Right cardiac atrium (tissue), 5 donors: ENCODE measurements at regions not wholly inside any gene's neighbourhood (a gene's known extent, or its start where the extent isn't known, plus 50 kb on each side); places are given as distances from the start of the nearest gene placed in this dataset.

Experiments
- ATAC-seq, 2 donors: fragments of 200-7000 bp; cut with Tn5 transposase; one replicate each; pipeline versions ENCODE4 v1.8.0 to v1.9.1; 2020; ENCODE audit warnings: moderate library complexity in 2 of 2, mild to moderate bottlenecking in 1 of 2
- DNase-seq, 3 donors: peaks; one replicate each; pipeline ENCODE4 v3.0.0-alpha.2; 2020
- H3K27ac ChIP-seq: one replicate; pipeline ENCODE4 v1.5.1; 2013; ENCODE audit warnings: mild to moderate bottlenecking, low read length, control low read depth, moderate library complexity
- H3K27me3 ChIP-seq: one replicate; pipeline ENCODE4 v1.6.1; 2013; ENCODE audit not compliant: control insufficient read depth, insufficient read depth
- H3K4me1 ChIP-seq: one replicate; pipeline ENCODE4 v1.6.1; 2013; ENCODE audit warnings: low read length; ENCODE audit not compliant: control insufficient read depth, insufficient read depth
- H3K4me3 ChIP-seq: one replicate; pipeline ENCODE4 v1.5.1; 2013; ENCODE audit warnings: low read length, control low read depth
- H3K9me3 ChIP-seq: one replicate; pipeline ENCODE4 v1.6.1; 2013; ENCODE audit warnings: low read length; ENCODE audit not compliant: control insufficient read depth
- whole genome bisulfite sequencing: extraction: QIAGEN DNeasy Blood & Tissue Kit; methylation state at CpG from one replicate; pipeline ENCODE4 v1.1.7; 2013; 5-methylcytosine and 5-hydroxymethylcytosine counted together
- intact Hi-C, 4 donors: fragments of 100-400 bp; cut with DNase I; formaldehyde crosslinking; loops; one replicate each; pipeline versions ENCODE4 v1.11.0 to v1.14.0; 2022 to 2023
- donor health status: healthy with polysubstance abuse.
- donor health status: DM: no; HTN: yes; CAD: no.
- donor health status: DM: no; HTN: no; CAD: no.
- donor health status: DM: no; HTN: yes; CAD: no; lungs with severe emphysema.
- donor health status: DM: yes; HTN: yes; CAD: no.

GRCh38 chrX:117215683-117216082 is 752.9 kb upstream of the CT83 start:
- ATAC-seq = no peak
- intact Hi-C loops = no loop called here
- H3K27ac ChIP-seq = no peak overlapping the region
- no peaks in the 10 kb centered on the region for H3K9me3 ChIP-seq
- WGBS = 83% methylated on average over 1 of the region's 1 CpG
- H3K4me3 ChIP-seq = no peak overlapping the region
- H3K4me1 ChIP-seq = no peaks in the 10 kb centered on the region
- DNase-seq = no peak
- no peaks in the 10 kb centered on the region for H3K27me3 ChIP-seq

GRCh38 chrX:117196481-117196880 is 733.7 kb upstream of the CT83 start:
- no peak for DNase-seq
- H3K4me3 ChIP-seq = no peak overlapping the region
- WGBS = 33% methylated on average over 3 of the region's 3 CpGs
- no peaks in the 10 kb centered on the region for H3K27me3 ChIP-seq
- ATAC-seq = no peak
- intact Hi-C loops = no loop called here
- no peak overlapping the region for H3K27ac ChIP-seq
- H3K4me1 ChIP-seq = no peaks in the 10 kb centered on the region
- no peaks in the 10 kb centered on the region for H3K9me3 ChIP-seq

GRCh38 chrX:117147249-117147648 is 684.5 kb upstream of the CT83 start:
- intact Hi-C loops = no loop called here
- Histone ChIP-seq H3K4me1 (no peaks in the 10 kb centered on the region), H3K4me3 (no peak overlapping the region), H3K9me3 (no peaks in the 10 kb centered on the region), H3K27ac (no peak overlapping the region), H3K27me3 (no peaks in the 10 kb centered on the region)
- ATAC-seq = no peak
- DNase-seq = no peak

- intact Hi-C loops = no loop called here
- DNase-seq = no peak
- no peaks in the 10 kb centered on the region for H3K9me3 ChIP-seq
- no peak for ATAC-seq
- no peaks in the 10 kb centered on the region for H3K4me1 ChIP-seq
- WGBS = 95% methylated on average over 2 of the region's 2 CpGs
- no peak overlapping the region for H3K27ac ChIP-seq
- H3K4me3 ChIP-seq = no peak overlapping the region
- H3K27me3 ChIP-seq = no peaks in the 10 kb centered on the region
These were observed 675.3 kb upstream of the CT83 start for GRCh38 chrX:117138070-117138469.

GRCh38 chrX:117134983-117135382 is 672.2 kb upstream of the CT83 start:
- no peaks in the 10 kb centered on the region for H3K4me1 ChIP-seq
- 40% methylated on average over 2 of the region's 2 CpGs for WGBS
- DNase-seq = no peak
- no peaks in the 10 kb centered on the region for H3K9me3 ChIP-seq
- intact Hi-C loops = no loop called here
- ATAC-seq = no peak
- no peaks in the 10 kb centered on the region for H3K27me3 ChIP-seq
- H3K27ac ChIP-seq = no peak overlapping the region
- no peak overlapping the region for H3K4me3 ChIP-seq

- H3K9me3 ChIP-seq = no peaks in the 10 kb centered on the region
- DNase-seq (no peak), ATAC-seq (no peak)
- H3K4me1 ChIP-seq = no peaks in the 10 kb centered on the region
- H3K4me3 ChIP-seq = no peak overlapping the region
- intact Hi-C loops = no loop called here
- H3K27ac ChIP-seq = no peak overlapping the region
- WGBS = 72% methylated on average over 2 of the region's 2 CpGs
- no peaks in the 10 kb centered on the region for H3K27me3 ChIP-seq
These were observed 657.9 kb upstream of the CT83 start for GRCh38 chrX:117120700-117121099.

GRCh38 chrX:117096528-117096927 is 633.8 kb upstream of the CT83 start:
- Histone ChIP-seq H3K4me1 (no peaks in the 10 kb centered on the region), H3K27ac (no peak overlapping the region), H3K9me3 (no peaks in the 10 kb centered on the region), H3K4me3 (no peak overlapping the region), H3K27me3 (no peaks in the 10 kb centered on the region)
- intact Hi-C loops = no loop called here
- DNase-seq (no peak), ATAC-seq (no peak)

- ATAC-seq = no peak
These were observed 632.6 kb upstream of the CT83 start for GRCh38 chrX:117095393-117095792.

GRCh38 chrX:117094149-117094548 is 631.4 kb upstream of the CT83 start:
- DNase-seq (no peak), ATAC-seq (no peak)
- Histone ChIP-seq H3K4me1 (no peaks in the 10 kb centered on the region), H3K9me3 (no peaks in the 10 kb centered on the region), H3K27me3 (no peaks in the 10 kb centered on the region), H3K4me3 (no peak overlapping the region), H3K27ac (no peak overlapping the region)
- WGBS = 86% methylated on average over 1 of the region's 1 CpG
- intact Hi-C loops = no loop called here

More at GRCh38 chrX:117095393-117095792, 632.6 kb upstream of the CT83 start:
- no peaks in the 10 kb centered on the region for H3K9me3 ChIP-seq
- no peak overlapping the region for H3K27ac ChIP-seq
- no peaks in the 10 kb centered on the region for H3K4me1 ChIP-seq
- H3K4me3 ChIP-seq = no peak overlapping the region
- intact Hi-C loops = no loop called here
- WGBS = 99% methylated on average over 2 of the region's 2 CpGs
- no peak for DNase-seq
- no peaks in the 10 kb centered on the region for H3K27me3 ChIP-seq

GRCh38 chrX:117093319-117093718 is 630.5 kb upstream of the CT83 start:
- intact Hi-C loops = no loop called here
- WGBS = 100% methylated on average over 1 of the region's 1 CpG
- Histone ChIP-seq H3K4me1 (no peaks in the 10 kb centered on the region), H3K4me3 (no peak overlapping the region), H3K9me3 (no peaks in the 10 kb centered on the region), H3K27me3 (no peaks in the 10 kb centered on the region), H3K27ac (no peak overlapping the region)
- DNase-seq (no peak), ATAC-seq (no peak)

GRCh38 chrX:117092641-117093040 is 629.9 kb upstream of the CT83 start:
- Histone ChIP-seq H3K4me3 (no peak overlapping the region), H3K4me1 (no peaks in the 10 kb centered on the region), H3K27me3 (no peaks in the 10 kb centered on the region), H3K9me3 (no peaks in the 10 kb centered on the region), H3K27ac (no peak overlapping the region)
- WGBS = 75% methylated on average over 1 of the region's 1 CpG
- no peak for DNase-seq
- intact Hi-C loops = no loop called here
- no peak for ATAC-seq

GRCh38 chrX:117063224-117063623 is 600.4 kb upstream of the CT83 start:
- Histone ChIP-seq H3K9me3 (no peaks in the 10 kb centered on the region), H3K27ac (no peak overlapping the region), H3K27me3 (no peaks in the 10 kb centered on the region), H3K4me1 (no peaks in the 10 kb centered on the region), H3K4me3 (no peak overlapping the region)
- intact Hi-C loops = no loop called here
- ATAC-seq (no peak), DNase-seq (no peak)
